SK-N-SH (cell line): ENCODE measurements at regions not wholly inside any gene's neighbourhood (a gene's known extent, or its start where the extent isn't known, plus 50 kb on each side); places are given as distances from the start of the nearest gene placed in this dataset.

Experiments
- POLR2AphosphoS5 ChIP-seq: IDR thresholded peaks from 2 replicates; pipeline ENCODE4 v1.6.1; 2012; ENCODE audit warnings: low read depth, low read length
- RAD21 ChIP-seq: IDR thresholded peaks from 2 replicates; pipeline ENCODE4 v1.6.1; 2012; ENCODE audit warnings: mild to moderate bottlenecking, low read length
- RXRA ChIP-seq: IDR thresholded peaks from 2 replicates; pipeline ENCODE4 v1.4.0; 2012; ENCODE audit warnings: low read depth, mild to moderate bottlenecking, borderline replicate concordance
- TEAD4 ChIP-seq: IDR thresholded peaks from 2 replicates; pipeline ENCODE4 v1.4.0; 2012; ENCODE audit warnings: mild to moderate bottlenecking, borderline replicate concordance; ENCODE audit not compliant: insufficient read depth
- USF2 ChIP-seq: fragments of 150-350 bp; IDR thresholded peaks from 2 replicates; pipeline ENCODE4 v1.6.1; 2017; ENCODE audit warnings: antibody characterized with exemption, low read length, low read depth, borderline replicate concordance
- YY1 ChIP-seq: IDR thresholded peaks from 2 replicates; pipeline ENCODE4 v1.4.0; 2012; ENCODE audit warnings: low read depth, mild to moderate bottlenecking
- TF ChIP-seq, protein P1 (sequence below): IDR thresholded peaks from 2 replicates; pipeline ENCODE4 v1.4.0; 2012; ENCODE audit warnings: low read depth, borderline replicate concordance
- TF ChIP-seq, protein P2 (sequence below): fragments of 200-600 bp; sonication (generic); IDR thresholded peaks from 2 replicates; pipeline ENCODE4 v1.6.1; 2017; ENCODE audit warnings: antibody characterized with exemption, mild to moderate bottlenecking, moderate library complexity

- TF ChIP-seq POLR2AphosphoS5 (no peak), TEAD4 (no peak), RXRA (no peak), RAD21 (no peak), USF2 (no peak), YY1 (no peak)
- TF ChIP-seq, protein P1, sequence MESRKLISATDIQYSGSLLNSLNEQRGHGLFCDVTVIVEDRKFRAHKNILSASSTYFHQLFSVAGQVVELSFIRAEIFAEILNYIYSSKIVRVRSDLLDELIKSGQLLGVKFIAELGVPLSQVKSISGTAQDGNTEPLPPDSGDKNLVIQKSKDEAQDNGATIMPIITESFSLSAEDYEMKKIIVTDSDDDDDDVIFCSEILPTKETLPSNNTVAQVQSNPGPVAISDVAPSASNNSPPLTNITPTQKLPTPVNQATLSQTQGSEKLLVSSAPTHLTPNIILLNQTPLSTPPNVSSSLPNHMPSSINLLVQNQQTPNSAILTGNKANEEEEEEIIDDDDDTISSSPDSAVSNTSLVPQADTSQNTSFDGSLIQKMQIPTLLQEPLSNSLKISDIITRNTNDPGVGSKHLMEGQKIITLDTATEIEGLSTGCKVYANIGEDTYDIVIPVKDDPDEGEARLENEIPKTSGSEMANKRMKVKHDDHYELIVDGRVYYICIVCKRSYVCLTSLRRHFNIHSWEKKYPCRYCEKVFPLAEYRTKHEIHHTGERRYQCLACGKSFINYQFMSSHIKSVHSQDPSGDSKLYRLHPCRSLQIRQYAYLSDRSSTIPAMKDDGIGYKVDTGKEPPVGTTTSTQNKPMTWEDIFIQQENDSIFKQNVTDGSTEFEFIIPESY, result no peak
- TF ChIP-seq, protein P2, sequence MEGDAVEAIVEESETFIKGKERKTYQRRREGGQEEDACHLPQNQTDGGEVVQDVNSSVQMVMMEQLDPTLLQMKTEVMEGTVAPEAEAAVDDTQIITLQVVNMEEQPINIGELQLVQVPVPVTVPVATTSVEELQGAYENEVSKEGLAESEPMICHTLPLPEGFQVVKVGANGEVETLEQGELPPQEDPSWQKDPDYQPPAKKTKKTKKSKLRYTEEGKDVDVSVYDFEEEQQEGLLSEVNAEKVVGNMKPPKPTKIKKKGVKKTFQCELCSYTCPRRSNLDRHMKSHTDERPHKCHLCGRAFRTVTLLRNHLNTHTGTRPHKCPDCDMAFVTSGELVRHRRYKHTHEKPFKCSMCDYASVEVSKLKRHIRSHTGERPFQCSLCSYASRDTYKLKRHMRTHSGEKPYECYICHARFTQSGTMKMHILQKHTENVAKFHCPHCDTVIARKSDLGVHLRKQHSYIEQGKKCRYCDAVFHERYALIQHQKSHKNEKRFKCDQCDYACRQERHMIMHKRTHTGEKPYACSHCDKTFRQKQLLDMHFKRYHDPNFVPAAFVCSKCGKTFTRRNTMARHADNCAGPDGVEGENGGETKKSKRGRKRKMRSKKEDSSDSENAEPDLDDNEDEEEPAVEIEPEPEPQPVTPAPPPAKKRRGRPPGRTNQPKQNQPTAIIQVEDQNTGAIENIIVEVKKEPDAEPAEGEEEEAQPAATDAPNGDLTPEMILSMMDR, result no peak
Observed at GRCh38 chr2:67919490-67919889, 143.3 kb downstream of the C1D start.
